Endothelial cell of umbilical vein (primary cell): ENCODE measurements at regions not wholly inside any gene's neighbourhood (a gene's known extent, or its start where the extent isn't known, plus 50 kb on each side); places are given as distances from the start of the nearest gene placed in this dataset.

Experiments
- BruUV-seq: library from RNA; stranded (reverse); fragments of 400-500 nt; replicated peaks from 2 replicates; lab custom pipeline; 2021; lab: Mats Ljungman, UMichigan
- CTCF ChIA-PET: fragments of 300-600, 350-600 bp; sonication (Branson Sonifier 250); formaldehyde crosslinking; loops from one replicate; lab custom pipeline; 2021; ENCODE audit warnings: antibody characterized with exemption, inconsistent platforms; lab: Charles Lee
- POLR2A ChIA-PET: fragments of 300-600, 350-600 bp; sonication (Branson Sonifier 250); formaldehyde crosslinking; loops from one replicate; lab custom pipeline; 2021; ENCODE audit warnings: antibody characterized with exemption, inconsistent platforms; lab: Charles Lee
- DNase-seq: peaks from one replicate; pipeline ENCODE4 v3.0.0-alpha.2; 2011; ENCODE audit warnings: low read depth, low spot score
- FAIRE-seq: peaks from 2 replicates; lab custom pipeline; 2011; peaks lifted over from hg19 to GRCh38; lab: Jason Lieb, UNC
- H2AFZ ChIP-seq: 2 replicates; pipeline ENCODE4 v1.6.0; 2012; ENCODE audit warnings: low read depth, low read length, control low read depth, inconsistent platforms
- H3K27ac ChIP-seq: 2 replicates; pipeline ENCODE4 v1.5.1; 2011; ENCODE audit warnings: low read depth, mild to moderate bottlenecking, control low read depth, low read length, moderate library complexity; ENCODE audit not compliant: insufficient read depth
- H3K27me3 ChIP-seq, 2 experiments: 2 replicates each; pipeline versions ENCODE4 v1.6.0 to v1.6.1; 2011; ENCODE audit warnings: low read length in 2 of 2, mixed read lengths in 1 of 2; ENCODE audit not compliant: control insufficient read depth in 2 of 2, insufficient read depth in 2 of 2
- H3K36me3 ChIP-seq, 2 experiments: 2 replicates in 1 of 2; 3 replicates in 1 of 2; pipeline ENCODE4 v1.5.1; 2011; ENCODE audit warnings: low read length in 2 of 2, mild to moderate bottlenecking in 1 of 2, moderate library complexity in 1 of 2; ENCODE audit not compliant: control insufficient read depth in 2 of 2, insufficient read depth in 2 of 2; ENCODE audit errors: extremely low read depth in 1 of 2
- H3K4me1 ChIP-seq: 3 replicates; pipeline ENCODE4 v1.5.1; 2011; ENCODE audit warnings: mild to moderate bottlenecking, low read length; ENCODE audit not compliant: control insufficient read depth, insufficient read depth; ENCODE audit errors: extremely low read depth
- H3K4me2 ChIP-seq: 2 replicates; pipeline ENCODE4 v1.6.1; 2011; ENCODE audit warnings: low read length, control low read depth, mixed read lengths; ENCODE audit not compliant: insufficient read depth
- H3K4me3 ChIP-seq, 3 experiments: fragments of 200-600 bp in 1 of 3; sonication (generic), shearing (Covaris generic) in 1 of 3; replicated peaks in 1 of 3; 2 replicates each; pipeline ENCODE4 v1.5.1; 2011 to 2016; ENCODE audit warnings: control low read depth in 3 of 3, low read length in 3 of 3, mild to moderate bottlenecking in 2 of 3, inconsistent platforms in 1 of 3, low read depth in 1 of 3, moderate library complexity in 1 of 3; ENCODE audit not compliant: insufficient read depth in 1 of 3
- H3K79me2 ChIP-seq: 2 replicates; pipeline ENCODE4 v1.6.0; 2012; ENCODE audit warnings: low read length, inconsistent platforms; ENCODE audit not compliant: control insufficient read depth, insufficient read depth
- H3K9ac ChIP-seq: replicated peaks from 2 replicates; pipeline ENCODE3; 2011; ENCODE audit warnings: low read length, control low read depth; ENCODE audit not compliant: insufficient read depth; ENCODE audit errors: extremely low read depth
- H3K9me1 ChIP-seq: replicated peaks from 3 replicates; pipeline ENCODE4 v1.6.0; 2011; ENCODE audit warnings: mild to moderate bottlenecking, low read length; ENCODE audit not compliant: control insufficient read depth, insufficient read depth; ENCODE audit errors: extremely low read depth
- H3K9me3 ChIP-seq: replicated peaks from 2 replicates; pipeline ENCODE4 v1.5.1; 2012; ENCODE audit warnings: low read length, inconsistent platforms; ENCODE audit not compliant: control insufficient read depth, insufficient read depth
- H4K20me1 ChIP-seq: replicated peaks from 2 replicates; pipeline ENCODE3; 2011; ENCODE audit warnings: mild to moderate bottlenecking, low read length; ENCODE audit not compliant: control insufficient read depth, insufficient read depth; ENCODE audit errors: extremely low read depth
- EZH2 ChIP-seq: IDR thresholded peaks from 2 replicates; pipeline ENCODE4 v1.6.1; 2012; ENCODE audit warnings: borderline replicate concordance, low read depth, mild to moderate bottlenecking, moderate library complexity, low read length, inconsistent platforms; ENCODE audit not compliant: severe bottlenecking
- FOS ChIP-seq: IDR thresholded peaks from 2 replicates; pipeline ENCODE4 v1.6.1; 2011; ENCODE audit warnings: mild to moderate bottlenecking, low read length, moderate library complexity, borderline replicate concordance; ENCODE audit not compliant: insufficient read depth
- GATA2 ChIP-seq: IDR thresholded peaks from 2 replicates; pipeline ENCODE4 v1.7.0; 2011; ENCODE audit warnings: low read depth, mild to moderate bottlenecking, moderate library complexity, mixed read lengths, low read length; ENCODE audit not compliant: insufficient read length, insufficient read depth
- JUN ChIP-seq: IDR thresholded peaks from 2 replicates; pipeline ENCODE4 v1.6.1; 2011; ENCODE audit warnings: borderline replicate concordance, low read depth; ENCODE audit not compliant: insufficient read length, insufficient read depth
- MYC ChIP-seq: IDR thresholded peaks from one replicate; pipeline ENCODE4 v1.6.1; 2011; ENCODE audit warnings: mild to moderate bottlenecking, low read depth, low read length
- POLR2A ChIP-seq: IDR thresholded peaks from 2 replicates; pipeline ENCODE4 v1.6.1; 2012; ENCODE audit warnings: low read depth, mild to moderate bottlenecking, control low read depth, low read length
- POLR2AphosphoS5 ChIP-seq: IDR thresholded peaks from 2 replicates; pipeline ENCODE4 v1.6.1; 2012; ENCODE audit warnings: low read depth, mild to moderate bottlenecking, control low read depth, low read length, moderate library complexity; ENCODE audit not compliant: insufficient read depth
- dilution Hi-C: fragments of 300-500 bp; cut with MboI; formaldehyde crosslinking; loops from one replicate; pipeline ENCODE4 v1.15.0; 2019; ENCODE audit warnings: low sequenced_read_pairs; ENCODE audit not compliant: extremely low pct_ligation_motif_present
- intact Hi-C: fragments of 100-400 bp; cut with micrococcal nuclease; formaldehyde crosslinking; loops from one replicate; pipeline ENCODE4 v1.10.0; 2022
- TF ChIP-seq, protein P1 (sequence below), 2 donors: IDR thresholded peaks; 1 replicate in 1 of 2; 2 replicates in 1 of 2; pipeline ENCODE4 v1.5.1; 2011; ENCODE audit warnings: low read length in 2 of 2, mild to moderate bottlenecking in 2 of 2, moderate library complexity in 2 of 2, control low read depth in 1 of 2, inconsistent platforms in 1 of 2, low read depth in 1 of 2; ENCODE audit not compliant: insufficient read depth in 1 of 2; ENCODE audit errors: extremely low read depth in 1 of 2
- TF ChIP-seq, protein P2 (sequence below): IDR thresholded peaks from 2 replicates; pipeline ENCODE4 v1.6.1; 2011; ENCODE audit not compliant: insufficient read depth, insufficient read length

DNA sequence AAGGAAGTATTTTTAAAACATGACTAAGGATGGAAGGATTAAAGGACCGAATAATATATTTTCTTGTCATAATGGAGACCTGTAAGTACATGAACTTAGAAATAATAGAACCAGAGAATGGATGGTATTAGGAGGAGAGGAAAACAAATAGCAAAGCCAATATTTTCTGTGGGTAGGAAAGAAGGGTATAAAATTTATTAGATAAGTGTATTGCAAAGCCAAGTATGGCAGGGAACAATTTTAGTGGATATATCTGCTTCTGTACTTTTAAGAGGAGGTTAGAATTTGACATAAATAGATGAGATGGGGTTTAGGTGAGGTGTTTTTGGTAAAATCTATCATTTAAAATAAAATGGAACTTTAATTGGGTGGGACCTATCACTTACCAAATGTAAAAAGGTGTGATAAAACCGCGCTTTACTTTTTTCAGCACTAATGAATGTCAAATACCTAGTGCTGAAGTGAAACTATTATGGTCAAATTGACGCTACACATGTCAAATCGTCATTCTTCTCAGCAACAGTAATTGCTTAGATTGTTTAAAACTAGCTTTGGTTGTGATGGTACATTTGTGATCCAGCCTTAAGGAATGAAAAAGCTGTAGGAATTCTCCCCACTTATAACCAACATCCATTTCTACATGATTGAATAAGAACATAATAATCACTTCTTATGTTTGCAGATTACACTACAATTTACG, 78.1 kb upstream of the ZEB2 start:
- no peaks in the 10 kb centered on the region for H3K9me3 ChIP-seq
- no peak for DNase-seq
- no peak for FAIRE-seq
- intact Hi-C loops = loop anchor here (2.0 to 5.0 kb wide), 6 partner anchors 145 to 1154 kb away; a partner anchor contains a TSS
- no peak overlapping the region for H3K9ac ChIP-seq
- no peak overlapping the region for H3K4me3 ChIP-seq
- H3K79me2 ChIP-seq = no peaks in the 10 kb centered on the region
- no peak overlapping the region for H3K4me2 ChIP-seq
- no peak for TF ChIP-seq JUN
- H3K27me3 ChIP-seq = no peaks in the 10 kb centered on the region
- ChIA-PET CTCF (no interaction called here), POLR2A (no interaction called here)
- no TSS peak for BruUV-seq
- H3K36me3 ChIP-seq = no peaks in the 10 kb centered on the region
- no peaks in the 10 kb centered on the region for H4K20me1 ChIP-seq
- peaks cover 29% of the 10 kb centered on the region for H3K4me1 ChIP-seq
- dilution Hi-C loops = no loop called here
- no peak overlapping the region for H3K27ac ChIP-seq
- no peaks in the 10 kb centered on the region for H3K9me1 ChIP-seq
- H2AFZ ChIP-seq = no peak overlapping the region

DNA sequence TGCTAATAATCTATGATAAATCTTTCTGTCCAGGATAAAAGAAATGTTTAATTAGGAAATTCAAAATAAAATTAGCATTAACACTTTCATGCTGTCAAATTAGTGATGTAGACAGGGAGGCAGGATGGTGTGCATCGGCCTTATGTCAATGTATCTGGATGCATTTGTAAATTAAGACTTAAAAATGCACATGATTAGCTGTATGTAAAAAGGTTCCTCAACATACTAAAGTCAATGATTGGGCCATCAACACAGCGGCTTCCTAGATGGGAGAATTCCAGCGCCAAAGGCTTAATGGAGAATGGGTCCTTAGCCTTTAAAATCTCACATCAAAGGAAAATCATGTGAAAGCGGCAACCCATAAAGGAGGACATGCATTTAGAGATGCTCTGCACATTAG, 77.5 kb upstream of the ZEB2 start:
- FAIRE-seq = no peak
- no peak for DNase-seq
- Histone ChIP-seq H2AFZ (no peak overlapping the region), H3K27me3 (no peaks in the 10 kb centered on the region), H3K27ac (peak overlapping the region; percentile 71), H3K4me1 (peaks cover 36% of the 10 kb centered on the region), H3K4me3 (no peak overlapping the region), H3K9me3 (no peaks in the 10 kb centered on the region), H3K79me2 (no peaks in the 10 kb centered on the region), H3K4me2 (peak overlapping the region; percentile 69), H3K9ac (no peak overlapping the region), H3K36me3 (no peaks in the 10 kb centered on the region), H3K9me1 (no peaks in the 10 kb centered on the region), H4K20me1 (no peaks in the 10 kb centered on the region)
- intact Hi-C loops = loop anchor here (2.0 to 5.0 kb wide), 6 partner anchors 145 to 1155 kb away; a partner anchor contains a TSS
- BruUV-seq = no TSS peak
- dilution Hi-C loops = no loop called here
- TF ChIP-seq GATA2 = no peak
- no peak for TF ChIP-seq JUN
- no peak for TF ChIP-seq POLR2A
- TF ChIP-seq, protein P1, sequence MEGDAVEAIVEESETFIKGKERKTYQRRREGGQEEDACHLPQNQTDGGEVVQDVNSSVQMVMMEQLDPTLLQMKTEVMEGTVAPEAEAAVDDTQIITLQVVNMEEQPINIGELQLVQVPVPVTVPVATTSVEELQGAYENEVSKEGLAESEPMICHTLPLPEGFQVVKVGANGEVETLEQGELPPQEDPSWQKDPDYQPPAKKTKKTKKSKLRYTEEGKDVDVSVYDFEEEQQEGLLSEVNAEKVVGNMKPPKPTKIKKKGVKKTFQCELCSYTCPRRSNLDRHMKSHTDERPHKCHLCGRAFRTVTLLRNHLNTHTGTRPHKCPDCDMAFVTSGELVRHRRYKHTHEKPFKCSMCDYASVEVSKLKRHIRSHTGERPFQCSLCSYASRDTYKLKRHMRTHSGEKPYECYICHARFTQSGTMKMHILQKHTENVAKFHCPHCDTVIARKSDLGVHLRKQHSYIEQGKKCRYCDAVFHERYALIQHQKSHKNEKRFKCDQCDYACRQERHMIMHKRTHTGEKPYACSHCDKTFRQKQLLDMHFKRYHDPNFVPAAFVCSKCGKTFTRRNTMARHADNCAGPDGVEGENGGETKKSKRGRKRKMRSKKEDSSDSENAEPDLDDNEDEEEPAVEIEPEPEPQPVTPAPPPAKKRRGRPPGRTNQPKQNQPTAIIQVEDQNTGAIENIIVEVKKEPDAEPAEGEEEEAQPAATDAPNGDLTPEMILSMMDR (IDR thresholded peaks at IDR 0.05; ENCODE audit: extremely low read depth in 1 of 2, insufficient read depth in 1 of 2, low read depth in 1 of 2, low read length in 2 of 2) = no peak
- no peak for TF ChIP-seq POLR2AphosphoS5
- TF ChIP-seq FOS = no peak
- TF ChIP-seq EZH2 = no peak
- TF ChIP-seq MYC = no peak
- TF ChIP-seq, protein P2, sequence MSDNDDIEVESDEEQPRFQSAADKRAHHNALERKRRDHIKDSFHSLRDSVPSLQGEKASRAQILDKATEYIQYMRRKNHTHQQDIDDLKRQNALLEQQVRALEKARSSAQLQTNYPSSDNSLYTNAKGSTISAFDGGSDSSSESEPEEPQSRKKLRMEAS = no peak
- ChIA-PET POLR2A (no interaction called here), CTCF (interaction anchor here (2.6 kb wide), 1 partner anchor 11 kb away, joined by 10 read pairs; no protein-coding TSS in a partner anchor)
